Suppressor macrophage (primary cell): ENCODE measurements at regions not wholly inside any gene's neighbourhood (a gene's known extent, or its start where the extent isn't known, plus 50 kb on each side); places are given as distances from the start of the nearest gene placed in this dataset.
A peak's percentile ranks its signal among the peaks of the same experiment; 100 is the strongest.
"Not testable (repeated sequence)": the region's sequence is repeated elsewhere in the genome, so short reads cannot be mapped to it uniquely, and the experiment has no call there.

Experiments
- DNase-seq, 4 experiments: peaks; one replicate each; pipeline ENCODE4 v3.0.0-alpha.2; 2020 to 2022

DNA sequence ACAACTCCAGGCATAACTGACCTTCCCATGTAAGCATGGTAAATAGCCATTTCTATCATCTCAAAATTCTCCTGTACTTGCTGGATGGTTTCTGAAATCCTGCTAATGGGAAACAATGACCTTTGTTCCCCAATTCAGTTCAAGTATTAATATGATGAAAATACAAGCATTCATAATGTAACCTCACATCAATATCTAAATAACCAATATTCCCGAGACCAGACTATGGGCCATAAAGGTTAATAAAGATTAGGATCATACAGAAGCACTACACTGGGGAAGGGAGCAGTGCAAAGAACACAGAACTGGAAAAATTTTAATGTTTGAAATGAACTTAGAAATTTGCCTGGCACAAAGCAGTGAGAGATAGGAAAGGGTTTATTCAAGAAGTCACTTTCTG is 151.3 kb upstream of the SETMAR start:
- DNase-seq, result no peak

DNA sequence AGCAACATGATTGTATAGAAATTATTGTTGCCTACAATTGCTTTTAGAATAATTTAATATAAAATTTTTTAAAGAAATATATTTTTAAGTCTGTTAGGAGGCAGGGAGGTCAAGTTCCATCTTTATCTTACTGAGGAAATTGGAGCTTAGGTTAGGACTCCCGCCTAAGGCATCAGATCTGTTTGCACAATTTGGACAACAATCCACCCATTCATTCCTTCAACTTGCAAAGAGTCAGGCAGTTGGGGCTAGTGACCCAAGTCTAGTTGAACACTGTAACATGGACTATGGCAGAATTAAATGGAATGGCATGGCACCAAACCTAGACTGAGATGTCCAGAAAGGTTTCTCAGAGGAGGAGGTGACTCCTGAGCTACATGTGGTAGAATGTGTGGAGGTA is 149.4 kb upstream of the SETMAR start:
- DNase-seq, result no peak

DNA sequence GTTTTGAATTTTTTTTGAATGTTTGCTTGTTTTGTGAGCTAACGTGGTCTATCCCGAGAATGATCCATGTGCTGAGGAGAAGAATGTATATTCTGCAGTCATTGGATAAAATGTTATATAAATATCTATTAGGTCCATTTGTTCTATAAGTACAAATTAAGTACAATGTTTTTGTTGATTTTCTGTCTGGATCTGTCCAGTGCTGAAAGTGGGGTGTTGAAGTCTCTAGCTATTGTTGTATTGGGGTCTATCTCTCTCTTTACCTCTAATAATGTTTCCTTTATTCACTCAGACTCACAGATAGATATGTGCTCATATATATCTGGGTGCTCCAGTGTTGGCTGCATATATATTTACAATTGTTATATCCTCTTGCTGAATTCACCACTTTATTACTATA is 144.8 kb upstream of the SETMAR start:
- DNase-seq, result no peak

DNA sequence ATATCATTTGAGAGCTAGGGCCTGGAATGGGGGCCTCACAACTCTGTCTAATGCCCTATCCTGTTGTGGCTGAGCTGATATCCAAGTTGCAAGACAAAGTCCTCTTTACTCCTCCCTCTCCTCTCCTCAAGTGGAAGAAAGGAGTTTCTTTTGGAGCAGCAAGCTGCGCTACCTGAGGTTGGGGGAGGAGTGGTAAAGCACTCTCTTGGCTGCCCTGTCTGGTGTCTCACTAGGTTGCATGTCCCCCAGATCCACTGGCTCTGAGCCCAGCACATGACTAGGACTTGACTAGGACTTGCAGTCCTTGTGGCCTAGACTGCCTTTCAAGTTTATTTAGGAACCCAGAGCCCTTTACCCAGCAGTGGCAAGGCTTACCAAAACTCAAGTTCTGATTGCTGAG is 141.1 kb upstream of the SETMAR start:
- no peak for DNase-seq

DNA sequence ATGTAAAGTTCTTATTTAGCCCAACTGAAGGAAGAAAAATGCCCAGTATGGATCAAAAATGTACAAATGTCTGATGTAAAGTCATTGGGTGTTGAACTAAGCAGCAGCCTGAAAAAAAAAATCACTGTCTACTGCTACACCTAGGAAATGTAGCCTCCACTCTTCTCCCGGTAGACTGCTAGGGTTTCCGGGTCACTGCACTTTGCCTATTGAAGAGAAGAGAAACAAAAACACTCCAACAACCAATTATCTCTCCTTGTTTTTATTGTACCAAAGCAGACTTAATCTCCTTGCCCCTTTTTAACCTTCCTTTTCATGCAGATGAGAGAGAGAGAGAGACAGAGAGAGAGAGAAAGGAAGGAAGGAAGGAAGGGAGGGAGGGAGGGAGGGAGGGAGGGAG is 140.2 kb upstream of the SETMAR start:
- DNase-seq, result no peak

DNA sequence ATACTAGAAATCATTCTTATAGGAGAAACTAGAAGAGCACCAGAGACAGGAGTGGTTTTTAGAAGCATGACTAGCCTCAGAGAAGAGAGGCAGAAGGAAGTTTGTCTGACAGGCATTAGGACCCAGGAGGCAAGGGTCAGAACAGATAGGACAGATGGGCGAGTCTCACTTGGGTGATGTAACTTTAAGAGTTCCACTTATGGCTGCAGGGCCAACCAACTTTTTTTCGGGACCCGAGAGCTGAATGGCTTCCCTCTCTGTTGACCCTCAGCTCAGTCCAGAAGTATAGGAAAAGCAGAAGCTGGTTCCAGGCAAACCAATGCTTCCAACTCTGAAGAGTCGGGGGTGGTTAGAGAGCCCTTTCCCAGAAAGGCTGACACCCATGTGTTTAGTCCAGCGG is 136.6 kb upstream of the SETMAR start:
- no peak for DNase-seq

DNA sequence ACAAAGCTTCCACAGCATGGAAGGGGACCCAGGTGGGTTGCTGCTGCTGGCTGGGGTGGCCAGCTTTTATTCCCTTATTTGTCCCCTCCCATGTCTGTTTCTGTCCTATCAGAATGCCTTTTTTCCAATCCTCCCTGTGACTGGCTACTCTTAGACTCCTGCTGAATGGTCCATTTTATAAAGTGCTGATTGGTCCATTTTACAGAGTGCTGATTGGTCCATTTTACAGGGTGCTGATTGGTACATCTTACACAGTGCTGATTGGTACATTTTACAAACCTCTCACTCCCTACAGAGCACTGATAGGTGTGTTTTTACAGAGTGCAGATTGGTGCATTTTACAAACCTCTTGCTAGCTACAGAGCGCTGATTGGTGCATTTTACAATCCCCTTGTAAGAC is 135.9 kb upstream of the SETMAR start:
- not testable (repeated sequence) for DNase-seq

DNA sequence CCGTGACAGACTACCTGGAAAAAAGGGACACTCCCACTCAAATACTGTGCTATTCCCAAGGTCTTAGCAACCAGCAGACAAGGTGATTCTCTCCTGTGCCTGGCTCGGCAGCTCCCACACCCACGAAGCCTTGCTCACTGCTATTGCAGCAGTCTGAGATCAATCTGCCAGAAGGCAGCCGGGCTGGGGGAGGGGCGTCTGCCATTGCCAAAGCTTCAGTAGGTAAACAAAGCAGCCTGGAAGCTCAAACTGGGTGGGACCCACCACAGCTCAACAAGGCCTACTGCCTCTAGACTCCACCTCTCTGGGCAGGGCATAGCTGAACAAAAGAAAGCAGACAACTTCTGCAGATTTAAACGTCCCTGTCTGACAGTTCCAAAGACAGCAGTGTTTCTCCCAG is 128.4 kb upstream of the SETMAR start:
- no peak for DNase-seq

DNA sequence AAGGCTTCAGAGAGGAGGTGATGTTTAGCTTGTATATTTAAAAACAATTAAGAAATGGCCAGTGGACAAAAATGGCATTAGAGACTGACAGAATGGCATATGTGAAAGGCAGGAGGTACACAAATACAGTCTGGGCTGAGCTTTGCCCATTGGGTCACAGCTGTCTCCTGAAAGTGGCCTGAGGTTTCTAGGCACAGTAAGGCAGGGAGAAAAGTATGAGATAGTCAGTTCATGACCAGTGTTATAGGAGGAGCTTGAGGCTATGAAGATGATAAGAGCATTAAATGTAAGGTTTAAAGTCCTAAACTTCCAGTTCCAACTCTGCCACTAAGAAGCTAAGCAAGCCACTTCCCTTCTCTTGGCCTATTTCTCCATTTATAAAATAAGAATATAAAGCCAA is 111.2 kb upstream of the SETMAR start:
- DNase-seq, result no peak

DNA sequence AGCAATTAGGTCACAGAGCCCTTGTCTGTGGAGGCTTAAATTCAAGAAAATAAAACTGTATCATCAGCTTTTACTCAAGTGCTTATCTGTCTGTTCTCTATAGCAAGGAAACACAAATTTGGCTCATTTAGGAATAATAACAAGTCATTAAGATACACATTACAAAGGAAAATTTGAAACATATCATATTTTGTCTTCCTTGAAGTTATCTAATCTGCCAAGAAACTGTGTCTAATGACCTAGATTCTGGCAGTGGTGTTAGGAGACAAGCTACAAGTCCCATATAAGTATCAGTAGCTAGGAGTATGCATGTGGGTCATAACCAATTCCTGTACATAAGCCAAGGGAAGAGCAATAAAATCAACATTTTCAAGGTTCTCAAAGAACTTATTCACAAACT is 108.2 kb upstream of the SETMAR start:
- no peak for DNase-seq

DNA sequence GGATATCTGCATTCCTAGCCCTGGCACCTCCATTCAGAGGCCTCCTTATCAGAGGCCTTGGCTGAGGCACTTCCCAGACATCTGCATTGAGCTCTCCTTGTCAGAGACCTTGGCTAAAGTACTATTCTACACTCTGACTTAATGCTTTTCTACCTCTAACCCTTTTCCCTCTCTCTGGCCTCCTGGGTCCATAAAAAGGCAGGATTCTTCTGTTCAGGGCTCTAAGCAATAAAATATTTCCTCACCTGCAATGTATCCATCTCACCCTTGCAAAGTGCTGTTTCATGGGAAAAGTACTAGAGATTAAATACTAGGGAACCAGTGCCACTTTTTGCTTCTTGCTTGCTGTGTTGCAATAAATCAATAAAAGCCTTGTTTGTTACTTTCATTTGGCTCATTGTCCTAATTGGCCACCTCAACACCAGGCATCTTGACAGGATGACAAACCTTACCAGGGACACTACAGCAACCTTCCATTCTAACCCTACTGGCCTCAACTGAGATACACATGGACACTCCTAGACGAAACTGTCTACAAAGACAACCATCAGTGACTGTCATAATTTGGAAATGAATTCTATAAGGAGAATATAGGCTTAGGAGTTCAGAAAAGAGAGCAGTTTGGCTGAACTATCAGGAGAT is 106.5 kb upstream of the SETMAR start:
- no peak for DNase-seq

DNA sequence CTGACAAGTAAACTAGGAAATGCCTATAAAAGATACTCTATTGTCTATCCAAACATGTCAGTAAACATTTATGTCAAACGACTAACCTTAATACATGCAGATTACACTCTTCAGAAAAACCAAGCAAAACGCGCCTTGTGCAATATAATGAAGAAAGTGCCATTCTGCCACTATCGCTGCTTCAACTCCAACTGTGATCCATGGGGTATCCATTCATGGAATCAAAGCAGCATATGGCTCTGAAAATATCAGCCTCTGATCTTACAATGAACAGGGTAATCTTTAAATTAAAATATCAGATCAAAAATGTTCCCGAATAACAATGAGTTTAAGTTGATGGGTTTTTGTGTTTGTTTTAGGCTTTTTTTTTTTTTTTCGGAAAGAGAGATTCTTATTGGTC is 105.5 kb upstream of the SETMAR start:
- DNase-seq, result no peak

DNA sequence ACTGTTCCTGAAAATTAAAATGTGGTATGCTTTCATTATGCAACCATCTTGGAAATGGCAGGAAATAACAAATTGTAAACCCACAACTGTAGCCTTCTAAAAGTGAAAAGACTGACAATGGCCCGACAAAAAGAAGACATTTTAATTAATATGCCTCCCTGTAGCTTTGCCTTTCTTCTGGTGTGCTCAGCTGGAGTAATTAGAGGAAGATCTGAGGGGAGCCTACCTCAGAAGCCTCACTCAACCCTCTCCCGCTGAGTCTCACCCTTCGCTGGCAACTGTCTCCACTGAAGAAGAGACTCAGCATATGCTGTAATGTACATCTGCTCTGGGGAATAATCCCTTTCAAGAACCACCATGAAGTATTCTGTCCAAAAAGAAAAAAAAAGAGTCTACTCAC is 104.7 kb upstream of the SETMAR start:
- no peak for DNase-seq

DNA sequence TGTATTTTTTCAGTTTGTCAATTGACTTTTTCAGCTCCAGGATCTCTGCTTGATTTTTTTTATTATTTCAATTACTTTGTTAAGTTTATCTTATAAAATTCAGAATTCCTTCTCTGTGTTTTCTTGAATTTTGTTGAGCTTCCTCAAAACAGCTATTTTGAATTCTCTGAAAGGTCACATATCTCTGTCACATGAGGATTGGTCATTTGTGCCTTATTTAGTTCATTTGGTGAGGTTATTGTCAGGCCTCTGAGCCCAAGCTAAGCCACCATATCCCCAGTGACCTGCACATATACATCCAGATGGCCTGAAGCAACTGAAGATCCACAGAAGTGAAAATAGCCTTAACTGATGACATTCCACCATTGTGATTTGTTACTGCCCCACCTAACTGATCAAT is 98.4 kb upstream of the SETMAR start:
- peak; percentile 32 to 82 (median 56) for DNase-seq

DNA sequence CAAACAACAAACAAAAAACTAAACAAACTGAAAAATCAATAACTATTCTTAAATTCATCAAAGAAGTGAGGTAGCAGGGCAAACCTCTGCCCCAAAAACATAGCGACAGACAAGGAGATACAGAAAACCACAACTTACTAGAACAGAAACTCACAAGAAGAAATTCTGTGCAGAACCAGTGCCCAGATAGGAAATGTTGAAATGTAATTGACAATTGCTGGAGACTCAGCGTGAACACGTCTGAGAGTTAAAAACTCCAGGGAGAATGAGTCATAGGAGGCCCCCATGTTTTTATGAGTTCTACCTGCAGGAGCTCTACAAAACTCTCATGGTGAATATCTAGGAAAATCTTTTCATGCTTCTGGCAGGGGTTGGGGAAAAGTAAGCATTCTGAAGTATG is 95.5 kb upstream of the SETMAR start:
- DNase-seq, result peak in 1 of 4 experiments; percentile 20

DNA sequence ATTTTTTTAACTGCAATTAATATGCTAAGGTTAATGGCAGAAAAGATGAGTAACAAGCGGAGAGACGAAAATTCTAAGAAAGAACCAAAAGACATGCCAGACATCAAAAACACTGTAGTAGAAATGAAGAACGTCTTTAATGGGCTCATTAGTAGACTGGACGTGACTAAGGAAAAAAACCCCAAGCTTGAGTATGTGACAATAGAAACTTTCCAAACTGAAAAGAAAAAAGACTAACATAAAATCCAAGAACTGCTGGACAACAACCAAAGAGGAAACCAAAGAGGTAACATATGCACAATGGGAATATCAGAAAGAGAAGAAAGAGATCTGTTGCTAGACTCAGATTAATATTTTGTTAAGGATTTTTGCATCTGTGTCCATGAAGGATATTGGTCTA is 94.6 kb upstream of the SETMAR start:
- DNase-seq, result no peak

DNA sequence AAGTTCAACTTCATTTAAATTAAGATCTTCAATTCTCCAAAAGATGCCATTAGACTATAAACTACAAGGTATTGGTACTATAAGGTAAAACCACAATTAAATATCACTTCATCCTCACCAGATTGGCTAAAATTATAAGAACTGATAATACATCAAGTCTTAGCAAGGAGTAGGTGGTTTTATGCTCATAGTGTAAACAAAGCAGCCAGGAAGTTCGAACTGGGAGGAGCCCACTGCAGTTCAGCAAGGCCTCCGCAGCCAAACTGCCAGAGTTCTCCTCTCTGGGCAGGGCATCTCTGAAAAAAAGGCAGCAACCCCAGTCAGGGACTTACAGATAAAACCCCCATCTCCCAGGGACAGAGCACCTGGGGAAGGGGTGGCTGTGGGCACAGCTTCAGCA is 91.6 kb upstream of the SETMAR start:
- DNase-seq, result no peak

DNA sequence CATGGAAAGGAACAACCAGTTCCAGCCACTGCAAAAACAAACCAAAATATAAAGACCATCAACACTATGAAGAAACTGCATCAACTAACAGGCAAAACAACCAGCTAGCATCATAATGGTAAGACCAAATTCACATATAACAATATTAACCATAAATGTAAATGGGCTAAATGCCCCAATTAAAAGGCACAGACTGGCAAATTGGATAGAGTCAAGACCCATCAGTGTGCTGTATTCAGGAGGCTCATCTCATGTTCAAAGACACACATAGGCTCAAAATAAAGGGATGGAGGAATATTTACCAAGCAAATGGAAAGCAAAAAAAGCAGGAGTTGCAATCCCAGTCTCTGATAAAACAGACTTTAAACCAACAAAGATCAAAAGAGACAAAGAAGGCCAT is 89.7 kb upstream of the SETMAR start:
- not testable (repeated sequence) for DNase-seq

DNA sequence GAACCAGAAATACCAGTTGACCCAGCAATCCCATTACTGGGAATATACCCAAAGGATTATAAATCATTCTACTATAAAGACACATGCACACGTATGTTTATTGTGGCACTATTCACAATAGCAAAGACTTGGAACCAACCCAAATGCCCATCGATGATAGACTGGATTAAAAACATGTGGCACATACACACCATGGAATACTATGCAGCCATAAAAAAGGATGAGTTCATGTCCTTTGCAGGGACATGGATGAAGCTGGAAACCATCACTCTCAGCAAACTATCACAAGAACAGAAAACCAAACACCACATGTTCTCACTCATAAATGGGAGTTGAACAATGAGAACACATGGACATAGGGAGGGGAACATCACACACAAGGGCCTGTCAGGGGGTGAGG is 86.2 kb upstream of the SETMAR start:
- not testable (repeated sequence) for DNase-seq

DNA sequence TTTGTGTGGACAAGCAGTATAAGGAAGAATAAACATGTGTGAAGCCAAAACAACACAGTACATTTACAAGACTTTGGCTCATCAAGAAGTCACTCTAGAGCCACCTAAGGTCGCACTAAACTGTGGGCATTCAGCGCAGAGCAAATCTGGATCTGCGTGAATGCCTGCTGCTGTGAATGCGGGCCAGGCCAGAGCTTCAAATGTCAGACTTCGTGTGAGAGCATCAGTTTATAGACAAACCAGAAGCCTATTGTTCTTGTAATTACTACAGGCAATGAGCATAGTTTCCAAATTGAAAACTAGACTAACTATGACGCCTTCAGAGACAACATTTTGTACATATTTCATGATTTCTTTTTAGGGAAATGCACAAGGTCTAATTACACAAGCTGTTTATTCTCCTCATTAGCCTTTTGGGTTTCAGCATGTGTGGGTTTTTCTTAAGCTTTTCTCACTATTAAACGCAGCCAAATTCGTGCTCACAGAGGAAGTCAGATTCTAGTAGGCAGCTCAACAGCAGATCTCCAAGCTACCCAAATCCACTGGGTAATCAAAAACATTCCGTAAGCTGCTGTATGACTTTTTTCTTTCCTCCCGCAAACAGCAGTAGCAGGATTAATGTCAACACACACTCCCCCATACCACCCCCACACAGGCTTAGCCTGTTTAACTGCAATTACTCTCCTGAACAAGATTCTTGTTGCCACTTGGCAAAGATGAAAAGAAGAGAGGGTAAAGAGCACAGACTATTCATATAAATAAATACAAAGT is 84.5 kb upstream of the SETMAR start:
- DNase-seq, result no peak

DNA sequence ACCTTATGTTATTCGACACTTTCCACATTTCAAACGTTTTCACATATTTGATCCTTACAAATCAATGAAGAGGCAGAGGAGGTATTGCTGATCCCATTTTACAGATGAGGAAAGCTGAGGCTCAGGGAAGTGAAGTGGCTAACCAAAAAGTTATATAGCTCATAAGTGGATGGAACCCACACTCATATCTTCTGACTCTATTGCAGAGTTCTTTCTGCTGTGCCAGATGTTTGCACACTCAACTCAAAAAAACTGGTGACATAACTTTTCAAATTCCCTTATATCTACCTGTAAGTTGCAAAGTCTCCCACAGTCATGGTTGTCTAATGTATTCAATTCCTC is 84.0 kb upstream of the SETMAR start:
- no peak for DNase-seq

DNA sequence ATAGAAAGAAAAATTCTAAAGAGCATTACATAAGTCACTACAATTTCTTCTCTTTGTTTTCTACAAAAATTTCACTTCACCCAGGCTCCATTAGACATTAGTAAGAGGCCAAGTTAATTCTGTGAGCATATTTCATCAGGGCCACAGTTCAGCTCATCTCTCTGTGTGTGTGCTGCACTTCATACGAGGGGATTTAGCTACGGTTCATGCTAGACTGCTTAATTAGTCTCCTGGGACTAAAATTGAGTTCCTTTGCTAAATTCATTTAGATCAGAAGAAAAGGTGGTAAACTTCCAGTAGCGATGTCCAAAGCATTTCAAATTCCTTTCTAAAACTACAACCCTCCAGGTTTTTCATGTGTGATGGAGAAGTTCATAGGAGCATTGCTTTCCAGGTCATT is 83.1 kb upstream of the SETMAR start:
- DNase-seq, result no peak

DNA sequence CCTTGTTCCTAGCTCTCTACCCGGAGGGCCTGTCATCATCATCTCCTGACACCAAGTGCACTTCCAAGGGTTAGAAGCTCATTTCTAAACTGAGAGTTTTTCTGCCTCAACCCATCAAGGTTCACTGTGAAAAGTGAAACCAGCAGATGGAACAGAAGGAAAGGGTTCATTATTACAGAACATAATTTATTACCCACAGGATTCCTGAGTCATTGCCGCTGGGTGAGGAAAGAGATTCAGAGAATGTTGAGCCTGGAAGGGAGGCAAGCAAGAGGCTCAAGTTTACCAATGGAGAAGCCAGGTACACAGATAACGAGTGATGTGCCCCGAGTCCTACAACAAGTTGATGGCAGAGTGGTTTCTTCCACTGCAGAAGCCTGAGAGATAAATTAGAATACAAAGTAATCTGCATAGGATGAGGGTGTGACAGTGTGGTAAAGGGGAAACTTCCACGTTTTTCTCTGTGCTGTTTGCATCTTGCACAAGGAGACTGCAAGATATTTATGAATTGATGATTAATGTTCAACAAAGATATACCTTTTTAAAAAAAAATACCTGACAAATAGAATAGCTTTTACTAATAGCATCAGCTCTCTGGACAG is 80.5 kb upstream of the SETMAR start:
- DNase-seq, result no peak

DNA sequence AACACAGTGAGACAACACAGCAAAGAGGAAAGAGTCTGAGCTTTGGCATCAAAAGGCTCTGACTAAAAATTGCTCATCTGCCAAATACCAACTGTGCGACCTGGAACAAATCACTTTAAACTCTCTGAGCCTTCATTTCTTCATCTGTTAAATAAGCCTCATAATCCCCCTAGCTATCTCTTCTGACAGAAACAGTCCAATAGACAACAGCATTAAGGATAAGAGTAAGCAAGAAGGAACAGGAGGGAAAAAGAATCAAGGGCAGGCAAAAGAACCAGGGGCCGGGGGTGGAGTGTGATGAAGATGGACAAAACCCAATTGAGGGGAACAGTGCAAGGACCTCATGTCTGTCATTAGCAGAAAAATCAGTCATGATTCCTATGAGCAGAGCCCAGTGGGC is 79.4 kb upstream of the SETMAR start:
- DNase-seq, result no peak

DNA sequence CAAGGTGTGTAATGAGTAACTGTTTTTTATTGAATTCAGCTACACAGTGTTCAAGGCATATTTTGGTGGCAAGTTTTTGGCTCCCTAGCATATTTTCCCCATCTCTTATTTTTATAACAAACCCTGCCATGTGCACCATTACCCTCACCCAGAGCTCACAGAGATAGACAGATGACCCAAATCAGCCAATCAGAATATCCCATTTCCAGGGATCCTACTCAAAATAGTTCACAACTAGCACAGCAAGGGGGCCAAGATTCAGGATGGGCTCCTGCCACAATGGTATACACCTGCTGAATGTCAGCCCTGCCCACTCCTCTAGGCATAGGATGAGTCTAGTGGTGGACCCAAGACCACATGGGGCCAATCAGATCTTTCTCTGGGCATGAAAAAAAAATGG is 78.8 kb upstream of the SETMAR start:
- DNase-seq, result no peak
